GM19035 (cell line): ENCODE measurements at regions not wholly inside any gene's neighbourhood (a gene's known extent, or its start where the extent isn't known, plus 50 kb on each side); places are given as distances from the start of the nearest gene placed in this dataset.

Experiments
- ATAC-seq: cut with Tn5 transposase; IDR thresholded peaks from one replicate; pipeline ENCODE4 v1.9.1; 2021; ENCODE audit not compliant: unreplicated experiment

DNA sequence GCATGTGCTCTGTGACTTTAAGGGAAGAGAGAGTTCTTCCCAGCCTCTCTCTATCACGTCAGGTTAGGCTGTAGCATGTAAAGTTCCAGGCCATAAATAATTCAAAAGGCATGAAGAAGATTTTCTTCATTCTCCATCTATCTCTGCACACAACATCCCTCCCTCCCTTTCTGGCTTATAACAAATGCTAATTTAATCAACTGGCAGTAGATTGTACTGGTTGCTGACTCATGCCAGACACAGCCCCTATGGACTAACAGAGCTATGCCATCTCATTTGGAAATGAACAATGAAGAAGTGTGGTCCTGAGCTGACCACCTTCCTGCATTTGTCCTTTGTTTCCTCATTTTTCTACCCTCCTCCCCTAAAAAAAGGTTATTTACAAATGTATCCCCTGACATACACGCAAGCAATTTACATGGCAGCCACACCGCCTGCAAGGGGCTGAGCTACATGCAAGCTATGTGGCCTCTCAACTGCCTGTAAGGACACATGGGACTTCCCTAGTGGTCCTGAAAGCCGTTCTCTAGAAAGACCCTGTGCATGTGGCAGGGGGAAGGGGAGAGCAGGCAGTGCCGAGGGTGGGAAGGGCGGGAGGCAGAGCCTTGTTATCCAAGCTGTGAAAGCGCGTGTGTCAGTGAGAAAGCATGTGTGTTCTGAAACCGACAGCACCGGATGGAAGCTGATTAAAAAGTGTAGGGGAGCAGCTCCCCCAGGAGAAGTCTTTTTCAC lies 90.9 kb upstream of the KLF7 start:
- ATAC-seq = no peak

DNA sequence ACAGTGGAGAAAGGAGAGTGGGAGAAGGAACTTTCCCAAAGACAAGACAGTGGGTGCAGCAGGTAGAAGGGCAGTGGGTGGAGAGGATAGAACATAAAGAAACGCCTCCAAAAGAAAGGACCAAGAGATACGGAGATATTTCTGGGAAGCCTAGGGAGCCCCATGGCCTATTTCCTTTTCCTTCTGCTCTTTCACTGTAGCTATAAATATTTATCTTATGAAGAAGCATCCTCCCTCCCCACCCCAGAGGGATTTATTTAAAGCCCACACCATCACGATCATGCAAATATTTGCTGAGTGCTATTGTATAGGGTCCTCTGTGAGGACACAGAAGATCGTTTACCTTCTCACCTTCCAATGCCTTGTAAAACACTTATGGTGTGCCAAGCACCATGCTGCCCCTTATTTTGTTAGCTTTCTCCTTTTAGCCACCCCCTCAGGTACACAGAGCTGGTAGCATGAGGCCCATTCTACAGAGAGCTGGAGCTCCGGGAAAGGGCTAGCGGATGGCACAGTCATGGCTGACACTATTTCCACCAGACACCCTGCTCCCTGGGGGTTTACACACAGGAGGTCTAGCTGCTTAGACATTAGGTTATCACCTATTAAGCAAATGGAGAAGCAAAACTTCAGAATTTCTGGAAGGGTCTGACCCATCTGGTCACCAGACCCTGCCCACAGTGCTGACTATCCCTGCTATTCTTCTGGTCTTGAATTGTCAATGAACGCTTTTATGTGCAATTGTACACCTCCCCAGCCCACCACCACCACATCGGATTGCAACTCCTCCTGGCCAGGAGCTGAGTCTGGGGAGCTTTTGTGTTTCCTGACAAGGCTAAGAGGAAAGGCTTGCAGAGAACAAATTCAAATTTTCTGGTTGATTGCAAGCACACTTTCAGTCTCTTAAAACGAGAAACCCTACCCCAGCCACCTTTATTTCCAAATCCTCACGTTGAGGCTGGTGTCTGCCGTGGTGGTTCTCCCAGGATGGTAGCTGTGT lies 91.8 kb upstream of the KLF7 start:
- ATAC-seq = no peak

GRCh38 chr2:207258263-207258991 lies 92.7 kb upstream of the KLF7 start:
- no peak for ATAC-seq

GRCh38 chr2:207260021-207260420 lies 94.3 kb upstream of the KLF7 start:
- ATAC-seq = no peak

DNA sequence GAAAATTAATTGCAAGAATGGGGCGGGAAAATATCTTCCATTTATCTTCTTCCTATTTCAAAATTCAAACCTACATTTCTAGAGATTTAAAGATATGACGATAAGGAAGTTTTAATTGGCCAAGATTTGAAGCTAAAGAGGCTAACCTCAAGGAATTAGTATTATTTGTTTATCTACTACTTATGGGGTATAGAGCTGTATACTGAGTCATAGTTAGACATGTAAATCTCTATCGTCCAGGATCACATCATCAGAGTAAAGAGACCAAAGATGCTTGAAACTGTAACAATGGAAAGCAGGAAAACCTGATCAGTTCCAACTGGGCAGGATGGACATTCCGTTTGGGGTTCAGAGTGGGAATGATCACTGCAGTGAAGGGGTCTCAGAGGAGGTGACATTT lies 95.2 kb upstream of the KLF7 start:
- no peak for ATAC-seq

DNA sequence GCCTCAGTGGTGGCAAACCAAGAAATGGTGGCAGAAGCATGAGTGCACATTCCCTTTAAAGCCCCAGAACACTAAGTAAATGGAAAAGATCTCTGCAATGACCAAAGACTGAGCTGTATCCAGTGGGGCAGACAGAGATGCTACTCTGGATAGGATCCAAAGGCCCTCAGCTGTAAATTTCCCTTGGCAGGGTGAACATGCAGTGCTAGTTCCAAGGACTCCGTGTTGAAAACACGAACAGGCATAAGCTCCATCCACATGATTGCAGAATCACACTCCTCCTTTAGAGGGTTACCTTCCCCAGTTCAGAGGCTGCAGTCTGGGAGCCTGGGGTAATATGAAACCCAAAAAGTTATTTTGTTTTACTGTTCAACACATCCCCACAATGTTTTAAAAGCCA lies 98.6 kb upstream of the KLF7 start:
- no peak for ATAC-seq

GRCh38 chr2:207265332-207265731 lies 99.6 kb upstream of the KLF7 start:
- ATAC-seq = no peak

GRCh38 chr2:207265869-207266268 lies 100.1 kb upstream of the KLF7 start:
- no peak for ATAC-seq

- no peak for ATAC-seq
These were observed 100.9 kb upstream of the KLF7 start for GRCh38 chr2:207266648-207267047.

DNA sequence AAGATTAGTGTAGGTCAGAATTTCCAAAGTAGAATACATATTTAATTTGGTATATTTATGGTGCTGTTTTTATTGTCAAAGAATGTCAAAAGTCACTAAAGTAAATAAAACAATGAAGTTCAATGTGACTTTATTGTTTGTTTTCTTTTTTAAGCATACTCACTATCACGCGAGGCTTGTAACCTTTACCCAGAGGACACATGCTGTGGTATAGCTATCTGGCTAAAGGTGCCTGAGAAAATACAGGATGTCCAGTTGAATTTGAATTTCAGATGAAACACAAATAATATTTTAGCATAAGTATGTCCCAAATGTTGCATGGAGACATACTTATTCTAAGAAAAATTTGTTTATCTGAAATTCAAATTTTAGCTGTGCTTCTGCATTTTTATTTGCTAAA lies 103.3 kb upstream of the KLF7 start:
- ATAC-seq = no peak

DNA sequence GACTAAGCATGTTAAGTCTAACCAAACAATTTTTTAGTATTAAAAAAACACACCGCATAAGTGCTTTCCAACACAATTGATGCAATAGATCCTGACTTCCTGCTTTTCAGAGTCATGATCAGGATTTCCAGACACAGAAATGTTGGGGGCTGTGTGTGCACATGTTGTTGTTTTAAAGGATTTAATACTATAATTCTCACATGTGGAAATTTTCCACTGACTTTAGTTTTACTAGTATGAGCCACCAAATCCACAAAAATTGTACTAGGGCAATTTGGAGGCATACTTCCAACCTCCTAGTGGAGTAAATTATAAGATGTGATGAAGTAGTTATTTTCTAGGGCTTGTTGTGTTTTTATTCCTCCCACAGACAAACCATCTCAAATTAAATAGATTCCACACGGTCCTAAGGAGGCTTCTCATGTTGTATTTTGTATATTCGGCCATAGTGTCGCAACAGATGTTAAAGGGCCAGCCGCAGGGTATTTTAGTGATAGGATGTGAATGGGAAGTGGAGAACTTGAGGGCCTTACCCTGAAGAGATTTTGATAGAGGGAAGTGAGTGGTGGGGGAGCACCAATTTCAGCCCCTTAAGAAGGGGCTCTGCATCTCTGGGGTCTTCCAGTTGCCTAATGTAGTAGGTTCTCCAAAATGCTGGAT lies 108.9 kb upstream of the KLF7 start:
- no peak for ATAC-seq

DNA sequence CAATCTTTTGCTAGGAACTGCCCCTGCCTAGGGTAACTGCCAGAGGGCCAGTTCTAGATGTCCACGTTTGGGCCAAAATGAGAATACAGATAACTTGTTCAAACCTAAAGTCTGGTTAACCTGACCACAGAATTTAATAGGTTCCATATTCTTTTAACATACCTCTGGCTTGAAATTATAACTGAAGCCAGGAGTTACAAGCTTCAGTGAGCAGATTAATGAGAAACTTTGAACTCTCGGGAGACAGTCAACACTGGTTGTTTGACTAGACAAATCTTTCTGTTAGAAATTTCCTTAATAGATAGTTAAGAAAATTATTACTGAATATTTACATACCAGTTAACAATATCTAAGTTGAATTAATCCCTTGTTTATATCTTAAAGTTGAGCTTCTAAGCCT lies 110.0 kb upstream of the KLF7 start:
- no peak for ATAC-seq

DNA sequence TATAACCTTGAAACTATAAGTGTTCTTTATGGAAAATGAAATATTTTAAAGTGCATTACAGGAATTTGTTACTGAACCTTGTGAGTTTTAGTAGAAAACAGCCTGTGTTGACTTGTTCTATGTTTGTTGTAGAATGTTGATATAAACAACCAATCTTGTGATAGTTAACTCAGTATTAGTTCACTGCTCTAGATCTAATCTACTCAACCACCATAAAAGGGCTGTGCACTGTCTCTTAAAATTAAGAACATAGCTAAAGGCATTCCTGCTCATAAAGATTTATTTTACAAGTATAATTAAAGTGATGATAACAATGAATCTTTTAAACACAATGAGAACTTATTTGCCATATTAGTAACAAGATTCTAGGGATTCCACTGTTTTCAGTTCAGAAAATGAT lies 110.5 kb upstream of the KLF7 start:
- no peak for ATAC-seq

- no peak for ATAC-seq
These were observed 111.1 kb upstream of the KLF7 start for GRCh38 chr2:207276858-207277257.

- ATAC-seq = no peak
These were observed 113.8 kb upstream of the KLF7 start for GRCh38 chr2:207279520-207279919.

DNA sequence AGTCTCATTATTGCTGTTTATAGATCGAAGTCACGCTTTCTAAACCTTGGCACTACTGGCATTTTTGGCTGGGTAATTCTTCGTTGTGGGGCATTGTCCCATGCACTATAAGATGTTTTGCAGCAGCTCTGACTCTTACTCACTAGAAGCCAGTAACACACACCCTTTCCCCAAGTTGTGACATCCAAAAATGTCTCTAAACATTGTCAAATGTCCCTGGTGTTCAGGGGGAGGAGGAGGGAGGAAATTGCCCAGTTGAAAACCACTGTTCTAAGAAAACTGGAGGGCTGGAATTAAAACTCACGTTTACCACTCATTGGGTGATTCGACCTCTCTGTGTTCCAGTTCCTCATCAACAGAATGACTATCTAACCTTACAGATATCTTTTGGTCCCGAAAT lies 115.7 kb upstream of the KLF7 start:
- ATAC-seq = no peak

GRCh38 chr2:207282916-207283315 lies 117.2 kb upstream of the KLF7 start:
- ATAC-seq = no peak

DNA sequence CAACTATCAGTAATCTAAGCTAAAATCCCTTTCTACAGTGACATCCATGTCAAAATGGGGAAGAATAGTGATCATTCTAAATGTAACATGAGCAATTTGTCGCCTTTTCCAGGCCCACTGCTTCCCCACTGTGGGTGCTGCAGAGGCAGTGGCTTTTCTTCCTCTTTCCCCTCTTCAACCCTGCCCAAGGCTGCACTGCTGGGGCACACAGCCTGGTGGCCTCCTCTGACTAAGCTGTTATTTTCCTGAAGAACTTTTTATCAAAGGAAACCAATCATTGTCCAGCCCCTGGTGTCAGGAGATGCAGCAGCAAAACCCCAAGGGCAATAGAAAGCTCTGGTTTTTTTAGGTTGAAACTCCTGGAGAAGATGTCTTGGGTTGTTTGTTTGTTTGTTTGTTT lies 117.6 kb upstream of the KLF7 start:
- no peak for ATAC-seq

DNA sequence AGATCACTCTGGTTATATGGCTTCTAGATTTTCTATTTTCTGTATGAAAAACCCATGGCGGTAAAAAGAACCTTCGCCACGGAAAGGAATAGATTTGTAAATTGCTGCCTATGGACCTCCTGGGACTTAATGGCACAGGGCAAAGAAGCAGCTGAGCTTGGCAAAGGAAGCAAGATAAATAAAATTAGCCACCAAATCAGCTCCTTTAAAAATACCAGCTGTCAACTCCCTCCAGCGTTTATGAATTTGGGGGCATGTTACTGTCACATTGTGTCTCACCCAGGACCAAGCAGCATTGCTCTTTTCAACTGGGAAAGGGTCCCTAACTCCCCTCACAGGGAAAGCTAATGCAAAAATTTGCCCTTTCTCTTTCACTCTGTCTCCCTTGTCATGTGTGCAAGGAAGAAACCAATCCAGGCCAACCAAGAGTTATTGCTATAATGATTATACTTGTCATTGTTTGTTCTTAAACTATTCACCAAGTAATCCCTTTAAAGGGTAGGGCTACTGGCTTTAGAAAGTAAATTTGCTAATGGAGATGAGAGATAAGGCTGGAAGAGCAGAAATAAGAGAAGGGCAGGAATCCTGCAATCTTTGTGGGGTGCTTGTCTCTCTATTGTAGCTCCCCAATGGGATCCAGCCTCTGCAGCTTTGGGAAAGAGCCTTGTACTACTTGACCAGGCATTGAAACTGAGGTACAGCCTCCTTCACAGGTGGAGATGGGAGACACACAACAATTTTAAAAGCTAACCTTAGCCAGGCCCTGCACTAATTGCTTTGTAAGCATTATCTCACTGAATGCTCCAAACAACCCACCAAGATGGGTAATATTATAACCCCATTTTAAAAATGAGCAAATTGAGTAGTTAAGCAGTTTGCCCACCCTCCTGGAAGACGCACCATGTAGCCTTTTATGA lies 119.1 kb upstream of the KLF7 start:
- no peak for ATAC-seq

DNA sequence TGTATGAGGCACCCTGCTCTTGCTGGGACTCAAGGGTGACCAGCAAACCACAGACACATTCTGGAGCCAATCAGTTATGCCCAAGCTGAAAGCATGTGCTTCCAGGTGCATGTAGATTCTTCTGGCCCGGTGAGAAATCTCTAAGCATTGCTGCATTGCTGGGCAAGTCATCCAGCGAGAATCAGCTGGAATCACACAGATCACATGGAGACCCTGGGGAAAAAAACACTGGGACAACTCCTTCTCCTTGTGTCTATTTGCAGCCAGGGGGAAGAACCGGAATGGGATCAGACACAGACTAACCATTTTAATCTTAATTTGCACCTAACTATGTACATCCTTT lies 119.7 kb upstream of the KLF7 start:
- no peak for ATAC-seq
